GM12874 (cell line): ENCODE measurements at regions not wholly inside any gene's neighbourhood (a gene's known extent, or its start where the extent isn't known, plus 50 kb on each side); places are given as distances from the start of the nearest gene placed in this dataset.

Source experiments
- TF ChIP-seq, protein P1 (sequence below): IDR thresholded peaks from 2 replicates; pipeline ENCODE4 v1.5.1; 2011; ENCODE audit warnings: low read depth, mild to moderate bottlenecking, control low read depth, low read length, moderate library complexity; ENCODE audit not compliant: insufficient read depth

DNA sequence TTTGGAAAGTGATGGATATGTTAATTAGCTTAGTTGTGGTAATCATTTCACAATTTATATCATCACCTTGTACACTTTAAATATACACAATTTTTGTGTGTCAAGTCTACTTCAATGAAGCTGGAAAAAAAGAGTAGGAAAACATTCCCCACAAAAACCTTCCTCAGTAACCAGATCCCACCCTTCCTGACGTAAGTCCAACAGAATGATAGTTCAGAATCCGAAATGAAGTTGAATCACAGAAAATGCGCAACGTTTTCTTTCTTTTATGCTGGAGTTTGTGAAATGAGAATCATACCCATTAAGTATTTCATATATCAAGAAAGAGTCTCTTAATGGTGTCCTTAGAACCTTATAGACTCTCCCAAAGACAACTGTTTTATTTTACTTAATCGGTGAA is 292.9 kb downstream of the USP46 start:
- TF ChIP-seq, protein P1, sequence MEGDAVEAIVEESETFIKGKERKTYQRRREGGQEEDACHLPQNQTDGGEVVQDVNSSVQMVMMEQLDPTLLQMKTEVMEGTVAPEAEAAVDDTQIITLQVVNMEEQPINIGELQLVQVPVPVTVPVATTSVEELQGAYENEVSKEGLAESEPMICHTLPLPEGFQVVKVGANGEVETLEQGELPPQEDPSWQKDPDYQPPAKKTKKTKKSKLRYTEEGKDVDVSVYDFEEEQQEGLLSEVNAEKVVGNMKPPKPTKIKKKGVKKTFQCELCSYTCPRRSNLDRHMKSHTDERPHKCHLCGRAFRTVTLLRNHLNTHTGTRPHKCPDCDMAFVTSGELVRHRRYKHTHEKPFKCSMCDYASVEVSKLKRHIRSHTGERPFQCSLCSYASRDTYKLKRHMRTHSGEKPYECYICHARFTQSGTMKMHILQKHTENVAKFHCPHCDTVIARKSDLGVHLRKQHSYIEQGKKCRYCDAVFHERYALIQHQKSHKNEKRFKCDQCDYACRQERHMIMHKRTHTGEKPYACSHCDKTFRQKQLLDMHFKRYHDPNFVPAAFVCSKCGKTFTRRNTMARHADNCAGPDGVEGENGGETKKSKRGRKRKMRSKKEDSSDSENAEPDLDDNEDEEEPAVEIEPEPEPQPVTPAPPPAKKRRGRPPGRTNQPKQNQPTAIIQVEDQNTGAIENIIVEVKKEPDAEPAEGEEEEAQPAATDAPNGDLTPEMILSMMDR = no peak

- TF ChIP-seq, protein P1 = no peak
Observed at GRCh38 chr4:52366621-52367020, 292.5 kb downstream of the USP46 start.

DNA sequence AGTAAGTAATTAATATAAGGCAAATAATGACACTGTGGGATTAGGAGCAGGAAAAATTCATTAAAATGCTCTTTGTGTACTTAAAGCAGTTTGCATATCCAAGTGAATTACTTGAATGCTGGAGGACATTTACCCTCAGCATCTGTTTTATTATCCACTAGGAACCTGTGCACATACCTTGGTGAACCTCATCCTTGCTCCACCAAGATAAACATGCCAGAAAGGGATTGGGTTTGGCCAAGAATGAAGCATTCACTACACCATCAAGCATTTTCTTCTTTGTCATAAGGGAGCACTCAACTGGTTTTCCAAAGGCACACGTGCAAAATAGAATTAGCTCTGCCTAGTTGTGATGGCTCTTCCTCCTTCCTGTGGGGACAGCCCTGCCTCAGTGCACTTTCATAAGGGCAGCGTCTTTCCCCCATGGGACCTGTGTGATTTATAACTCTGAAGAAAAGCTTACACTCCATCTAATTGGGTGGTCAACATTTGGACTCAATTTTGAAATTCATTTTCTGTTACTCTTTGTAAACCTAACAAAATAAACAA is 291.7 kb downstream of the USP46 start:
- TF ChIP-seq, protein P1 = no peak

DNA sequence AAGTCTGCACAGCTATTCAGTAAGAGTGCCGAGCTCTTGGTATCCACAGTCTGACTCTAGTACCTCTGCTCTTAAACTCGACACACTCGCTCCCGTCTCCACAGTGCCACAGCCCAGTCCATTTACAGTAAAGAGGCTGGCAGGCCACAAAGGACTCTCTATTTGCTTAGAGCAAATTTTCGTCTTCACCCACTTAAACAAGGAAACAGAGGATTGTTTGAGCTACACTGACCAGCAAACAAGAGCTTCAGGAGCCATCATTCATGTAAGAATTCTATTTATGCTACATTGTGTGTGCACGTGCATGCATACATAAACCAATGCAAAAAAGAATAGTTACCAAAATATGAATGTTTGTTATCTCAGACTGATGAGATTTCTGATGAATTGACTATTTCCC is 290.2 kb downstream of the USP46 start:
- TF ChIP-seq, protein P1 = no peak

DNA sequence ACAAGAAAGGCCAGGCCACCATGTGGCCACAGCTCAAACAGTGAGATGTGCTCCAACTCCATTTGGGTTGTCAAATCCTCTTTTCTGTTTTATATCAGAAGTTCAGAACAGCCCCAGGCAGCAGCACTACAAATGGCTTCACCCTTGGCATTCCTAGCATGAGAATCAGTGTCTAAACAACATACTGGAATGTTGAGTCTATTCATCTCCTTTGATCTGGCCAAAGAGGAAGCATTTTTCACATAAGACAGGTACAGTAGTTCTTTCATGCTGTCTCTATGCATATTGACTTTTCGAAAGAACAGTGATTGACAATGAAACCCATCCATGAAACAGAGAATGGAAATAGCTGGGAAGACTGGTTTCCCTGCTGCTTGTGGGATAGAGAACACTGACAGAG is 289.5 kb downstream of the USP46 start:
- TF ChIP-seq, protein P1 = no peak

GRCh38 chr4:52370576-52370975 is 288.5 kb downstream of the USP46 start:
- TF ChIP-seq, protein P1 = no peak

DNA sequence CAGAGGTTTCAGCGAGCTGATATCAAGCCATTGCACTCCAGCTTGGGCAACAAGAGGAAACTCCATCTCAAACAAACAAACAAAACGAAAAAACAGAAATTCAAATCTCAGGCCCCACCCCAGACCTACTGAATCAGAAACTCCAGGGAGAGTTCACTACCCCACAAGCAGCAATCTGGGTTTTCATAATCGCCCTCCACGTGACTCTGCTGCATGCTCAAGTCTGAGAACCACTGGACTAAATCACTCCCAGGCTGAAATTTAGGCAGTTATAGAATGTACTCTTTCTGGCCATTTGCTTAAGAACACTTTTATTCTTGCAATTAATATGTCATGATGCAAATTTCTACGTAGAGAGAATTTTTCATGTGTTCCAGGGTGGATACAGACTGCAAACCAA is 287.3 kb downstream of the USP46 start:
- TF ChIP-seq, protein P1 = no peak
